Brain microvascular endothelial cell (primary cell): ENCODE measurements at regions not wholly inside any gene's neighbourhood (a gene's known extent, or its start where the extent isn't known, plus 50 kb on each side); places are given as distances from the start of the nearest gene placed in this dataset.

Experiments
- DNase-seq: peaks from one replicate; pipeline ENCODE4 v3.0.0-alpha.2; 2020
- H3K27ac ChIP-seq: fragments of 250-450 bp; sonication (Bioruptor Pico); 2 replicates; pipeline ENCODE4 v1.5.1; 2020; ENCODE audit warnings: mild to moderate bottlenecking, moderate library complexity
- H3K27me3 ChIP-seq: fragments of 250-450 bp; sonication (Bioruptor Pico); replicated peaks from 2 replicates; pipeline ENCODE4 v1.5.1; 2020; ENCODE audit warnings: mild to moderate bottlenecking
- H3K36me3 ChIP-seq: fragments of 250-450 bp; sonication (Bioruptor Pico); replicated peaks from 2 replicates; pipeline ENCODE4 v1.5.1; 2020; ENCODE audit warnings: mild to moderate bottlenecking
- H3K4me3 ChIP-seq: 2 replicates; pipeline ENCODE4 v1.5.1; 2011; ENCODE audit warnings: low read depth, mild to moderate bottlenecking, control low read depth, low read length, moderate library complexity
- CTCF ChIP-seq: IDR thresholded peaks from 2 replicates; pipeline ENCODE4 v1.5.1; 2011; ENCODE audit warnings: low read depth, mild to moderate bottlenecking, moderate library complexity, low read length, control low read depth, inconsistent platforms; ENCODE audit errors: missing control alignments
- in situ Hi-C: cut with HindIII; loops from 2 replicates; pipeline ENCODE4 v1.10.0; 2017; ENCODE audit warnings: low sequenced_read_pairs, low pct_ligation_motif_present

- in situ Hi-C loops = no loop called here
- H3K27ac ChIP-seq = no peak overlapping the region
- no peaks in the 10 kb centered on the region for H3K27me3 ChIP-seq
- H3K4me3 ChIP-seq = no peak overlapping the region
- TF ChIP-seq CTCF = peak; percentile 89
- H3K36me3 ChIP-seq = no peaks in the 10 kb centered on the region
- DNase-seq = peak; percentile 52
These were observed 343.5 kb downstream of the RAPGEF2 start for GRCh38 chr4:159446266-159446976.

- no peak overlapping the region for H3K4me3 ChIP-seq
- H3K36me3 ChIP-seq = no peaks in the 10 kb centered on the region
- no peaks in the 10 kb centered on the region for H3K27me3 ChIP-seq
- DNase-seq = no peak
- TF ChIP-seq CTCF = no peak
- no peak overlapping the region for H3K27ac ChIP-seq
- in situ Hi-C loops = no loop called here
These were observed 344.4 kb downstream of the RAPGEF2 start for GRCh38 chr4:159447296-159447695.

DNA sequence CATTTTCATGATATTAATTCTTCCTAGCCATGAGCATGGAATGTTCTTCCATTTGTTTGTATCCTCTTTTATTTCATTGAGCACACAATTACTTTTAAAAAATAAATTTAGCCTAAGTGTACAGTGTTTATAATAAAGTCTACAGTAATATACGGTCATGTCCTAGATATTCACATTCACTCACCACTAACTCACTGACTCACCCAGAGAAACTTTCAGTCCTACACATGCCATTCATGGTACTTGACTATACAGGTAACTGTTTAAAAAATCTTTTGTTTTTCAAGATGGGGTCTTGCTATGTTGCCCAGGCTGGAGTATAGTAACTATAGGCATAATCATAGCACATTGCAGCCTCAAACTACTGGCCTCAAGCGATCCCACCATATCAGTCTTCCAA, 348.1 kb downstream of the RAPGEF2 start:
- in situ Hi-C loops = no loop called here
- no peak for TF ChIP-seq CTCF
- Histone ChIP-seq H3K27me3 (no peaks in the 10 kb centered on the region), H3K36me3 (no peaks in the 10 kb centered on the region), H3K4me3 (no peak overlapping the region), H3K27ac (no peak overlapping the region)
- no peak for DNase-seq

GRCh38 chr4:159455675-159456237, 352.9 kb downstream of the RAPGEF2 start:
- Histone ChIP-seq H3K27ac (no peak overlapping the region), H3K27me3 (no peaks in the 10 kb centered on the region), H3K4me3 (no peak overlapping the region), H3K36me3 (no peaks in the 10 kb centered on the region)
- in situ Hi-C loops = no loop called here
- TF ChIP-seq CTCF = peak; percentile 85
- DNase-seq = peak; percentile 62

DNA sequence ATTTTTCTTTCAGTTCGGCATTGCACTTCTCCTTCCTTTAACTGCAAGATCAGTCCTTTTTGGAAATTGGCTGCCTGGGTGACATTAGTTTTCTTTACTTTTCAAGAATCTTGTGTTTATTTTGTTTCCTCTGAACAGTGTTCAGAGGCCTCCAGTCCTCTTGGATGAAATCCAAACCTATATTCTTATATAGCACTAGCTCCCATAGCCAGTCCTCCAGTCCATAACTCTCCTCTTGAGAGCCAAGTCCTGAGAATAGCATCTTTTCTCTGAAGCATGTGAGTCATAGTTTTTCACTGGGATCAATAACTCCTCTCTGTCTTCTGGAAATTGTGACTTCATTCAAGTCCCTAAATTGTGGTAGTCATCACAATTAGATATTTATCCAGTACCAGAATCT, 357.5 kb downstream of the RAPGEF2 start:
- Histone ChIP-seq H3K27me3 (no peaks in the 10 kb centered on the region), H3K27ac (no peak overlapping the region), H3K4me3 (no peak overlapping the region), H3K36me3 (no peaks in the 10 kb centered on the region)
- in situ Hi-C loops = no loop called here
- TF ChIP-seq CTCF = no peak
- DNase-seq = no peak

DNA sequence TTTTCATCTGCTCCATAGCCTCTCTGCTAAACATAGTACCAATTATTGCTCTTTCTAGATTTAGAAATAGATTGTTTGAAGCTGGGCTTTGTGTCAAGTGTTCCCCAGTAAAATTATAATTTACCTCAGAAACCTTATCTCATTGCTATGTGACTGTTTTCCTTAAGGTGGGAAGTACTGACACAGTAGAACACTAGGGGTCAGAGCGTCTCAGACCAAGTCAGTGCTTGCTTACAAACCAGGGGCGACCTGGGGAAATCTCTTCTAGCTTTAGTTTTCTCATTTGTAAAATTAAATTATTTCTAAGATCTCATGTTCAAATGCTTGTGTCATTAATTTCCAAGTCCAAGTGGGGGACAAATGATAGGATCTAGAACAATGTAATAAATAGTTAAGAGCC, 360.4 kb downstream of the RAPGEF2 start:
- no peak overlapping the region for H3K27ac ChIP-seq
- H3K27me3 ChIP-seq = no peaks in the 10 kb centered on the region
- no peak for DNase-seq
- no peak overlapping the region for H3K4me3 ChIP-seq
- H3K36me3 ChIP-seq = no peaks in the 10 kb centered on the region
- peak; percentile 15 for TF ChIP-seq CTCF
- in situ Hi-C loops = no loop called here
